Keratinocyte (primary cell): ENCODE measurements at regions not wholly inside any gene's neighbourhood (a gene's known extent, or its start where the extent isn't known, plus 50 kb on each side); places are given as distances from the start of the nearest gene placed in this dataset.

Source experiments
- DNase-seq: peaks from one replicate; pipeline ENCODE4 v3.0.0-alpha.2; 2011; ENCODE audit warnings: low read depth, missing footprints, low spot score
- FAIRE-seq: peaks from 2 replicates; lab custom pipeline; 2011; peaks lifted over from hg19 to GRCh38; lab: Jason Lieb, UNC
- H2AFZ ChIP-seq: 2 replicates; pipeline ENCODE4 v1.6.0; 2012; ENCODE audit warnings: low read length, control low read depth, inconsistent platforms; ENCODE audit not compliant: control insufficient read depth
- H3K27ac ChIP-seq: 2 replicates; pipeline ENCODE4 v1.5.1; 2011; ENCODE audit warnings: low read length; ENCODE audit not compliant: control insufficient read depth, insufficient read depth
- H3K27me3 ChIP-seq: 3 replicates; pipeline ENCODE4 v1.6.0; 2011; ENCODE audit warnings: low read length; ENCODE audit not compliant: control insufficient read depth, insufficient read depth; ENCODE audit errors: extremely low read depth
- H3K36me3 ChIP-seq, 2 experiments: 2 replicates in 1 of 2; 3 replicates in 1 of 2; pipeline ENCODE4 v1.5.1; 2011; ENCODE audit warnings: low read length in 2 of 2, mild to moderate bottlenecking in 1 of 2; ENCODE audit not compliant: control insufficient read depth in 2 of 2, insufficient read depth in 2 of 2; ENCODE audit errors: extremely low read depth in 1 of 2
- H3K4me1 ChIP-seq: 3 replicates; pipeline ENCODE4 v1.5.1; 2011; ENCODE audit warnings: low read length; ENCODE audit not compliant: control insufficient read depth, insufficient read depth; ENCODE audit errors: extremely low read depth
- H3K4me2 ChIP-seq: 3 replicates; pipeline ENCODE4 v1.6.0; 2011; ENCODE audit warnings: low read depth, low read length; ENCODE audit not compliant: control insufficient read depth, insufficient read depth; ENCODE audit errors: extremely low read depth
- H3K4me3 ChIP-seq, 3 experiments: fragments of 200-600 bp in 1 of 3; sonication (generic) in 1 of 3; 2 replicates in 2 of 3; 3 replicates in 1 of 3; pipeline ENCODE4 v1.5.1; 2011 to 2016; ENCODE audit warnings: low read length in 3 of 3, mild to moderate bottlenecking in 3 of 3, control low read depth in 2 of 3, inconsistent platforms in 1 of 3, low read depth in 1 of 3, mixed read lengths in 1 of 3, mixed run types in 1 of 3, moderate library complexity in 1 of 3; ENCODE audit not compliant: control insufficient read depth in 2 of 3, insufficient read depth in 2 of 3; ENCODE audit errors: extremely low read depth in 1 of 3
- H3K79me2 ChIP-seq: 2 replicates; pipeline ENCODE4 v1.6.0; 2012; ENCODE audit warnings: low read length; ENCODE audit not compliant: control insufficient read depth, insufficient read depth
- H3K9ac ChIP-seq: 3 replicates; pipeline ENCODE4 v1.6.0; 2011; ENCODE audit warnings: low read length; ENCODE audit not compliant: control insufficient read depth, insufficient read depth; ENCODE audit errors: extremely low read depth
- H3K9me1 ChIP-seq: 3 replicates; pipeline ENCODE4 v1.6.0; 2011; ENCODE audit warnings: low read length; ENCODE audit not compliant: control insufficient read depth, insufficient read depth; ENCODE audit errors: extremely low read depth
- H3K9me3 ChIP-seq: 2 replicates; pipeline ENCODE4 v1.5.1; 2012; ENCODE audit warnings: low read depth, low read length; ENCODE audit not compliant: control insufficient read depth
- H4K20me1 ChIP-seq: 3 replicates; pipeline ENCODE4 v1.6.0; 2011; ENCODE audit warnings: low read length; ENCODE audit not compliant: control insufficient read depth, insufficient read depth; ENCODE audit errors: extremely low read depth
- EZH2 ChIP-seq: IDR thresholded peaks from one replicate; pipeline ENCODE4 v1.6.1; 2012; ENCODE audit warnings: inconsistent platforms, mild to moderate bottlenecking, low read length, moderate library complexity
- dilution Hi-C: fragments of 300-500 bp; cut with MboI; formaldehyde crosslinking; loops from one replicate; pipeline ENCODE4 v1.7.0; 2020; ENCODE audit warnings: low sequenced_read_pairs; ENCODE audit not compliant: extremely low pct_ligation_motif_present
- TF ChIP-seq, protein P1 (sequence below), 3 experiments: IDR thresholded peaks in 1 of 3; conservative IDR thresholded peaks in 1 of 3; optimal IDR thresholded peaks in 1 of 3; 2 replicates in 2 of 3; 3 replicates in 1 of 3; pipeline versions ENCODE3 to v1.5.1; 2011; ENCODE audit warnings: low read length in 3 of 3, mild to moderate bottlenecking in 3 of 3, moderate library complexity in 2 of 3, control low read depth in 1 of 3, inconsistent platforms in 1 of 3; ENCODE audit not compliant: insufficient read depth in 2 of 3; ENCODE audit errors: extremely low read depth in 1 of 3

DNA sequence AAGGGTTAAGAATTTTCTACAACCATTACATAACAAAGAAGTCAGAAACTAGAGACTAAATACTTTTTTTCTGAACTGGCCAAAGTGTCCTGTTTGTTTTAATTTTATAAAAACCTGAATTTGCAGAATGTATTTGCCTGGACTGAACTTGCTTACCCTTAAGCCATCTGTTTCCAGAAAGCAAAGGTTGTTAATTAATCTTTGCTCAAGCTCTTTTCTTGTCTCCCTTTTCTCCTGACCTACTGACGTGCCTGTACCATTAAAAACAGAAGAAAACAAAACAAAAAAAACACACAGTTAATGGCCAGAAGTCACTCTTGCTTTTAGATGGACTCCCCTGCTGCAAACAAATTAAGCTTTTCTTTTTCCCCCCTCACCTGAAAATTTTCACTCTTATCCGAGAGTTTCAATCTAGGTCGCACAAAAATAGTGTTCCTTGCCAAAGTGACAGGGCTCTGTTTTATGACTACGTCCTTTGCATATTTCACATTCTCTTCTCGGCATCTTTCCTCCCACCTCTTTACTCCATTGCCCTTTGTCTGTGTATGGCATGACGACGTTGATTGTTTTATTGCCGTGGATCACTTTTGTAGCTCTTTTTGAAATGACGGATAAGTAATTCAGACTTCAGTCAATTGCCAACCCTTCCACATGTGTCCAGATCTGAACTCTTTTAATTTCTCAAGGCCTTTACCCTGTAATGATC is 333.8 kb upstream of the GRIN3A start:
- Histone ChIP-seq H3K36me3 (no peaks in the 10 kb centered on the region), H3K4me1 (no peaks in the 10 kb centered on the region), H3K9me3 (no peaks in the 10 kb centered on the region), H3K79me2 (no peaks in the 10 kb centered on the region), H3K9ac (no peak overlapping the region), H3K4me3 (no peak overlapping the region), H2AFZ (no peak overlapping the region), H3K27me3 (no peaks in the 10 kb centered on the region), H3K9me1 (no peaks in the 10 kb centered on the region), H3K4me2 (no peak overlapping the region), H3K27ac (no peak overlapping the region), H4K20me1 (no peaks in the 10 kb centered on the region)
- no peak for TF ChIP-seq EZH2
- TF ChIP-seq, protein P1, sequence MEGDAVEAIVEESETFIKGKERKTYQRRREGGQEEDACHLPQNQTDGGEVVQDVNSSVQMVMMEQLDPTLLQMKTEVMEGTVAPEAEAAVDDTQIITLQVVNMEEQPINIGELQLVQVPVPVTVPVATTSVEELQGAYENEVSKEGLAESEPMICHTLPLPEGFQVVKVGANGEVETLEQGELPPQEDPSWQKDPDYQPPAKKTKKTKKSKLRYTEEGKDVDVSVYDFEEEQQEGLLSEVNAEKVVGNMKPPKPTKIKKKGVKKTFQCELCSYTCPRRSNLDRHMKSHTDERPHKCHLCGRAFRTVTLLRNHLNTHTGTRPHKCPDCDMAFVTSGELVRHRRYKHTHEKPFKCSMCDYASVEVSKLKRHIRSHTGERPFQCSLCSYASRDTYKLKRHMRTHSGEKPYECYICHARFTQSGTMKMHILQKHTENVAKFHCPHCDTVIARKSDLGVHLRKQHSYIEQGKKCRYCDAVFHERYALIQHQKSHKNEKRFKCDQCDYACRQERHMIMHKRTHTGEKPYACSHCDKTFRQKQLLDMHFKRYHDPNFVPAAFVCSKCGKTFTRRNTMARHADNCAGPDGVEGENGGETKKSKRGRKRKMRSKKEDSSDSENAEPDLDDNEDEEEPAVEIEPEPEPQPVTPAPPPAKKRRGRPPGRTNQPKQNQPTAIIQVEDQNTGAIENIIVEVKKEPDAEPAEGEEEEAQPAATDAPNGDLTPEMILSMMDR (optimal IDR thresholded peaks at IDR 0.05 in 1 of 3, IDR thresholded peaks at IDR 0.05 in 1 of 3, conservative IDR thresholded peaks at IDR 0.05 in 1 of 3; ENCODE audit: extremely low read depth in 1 of 3, insufficient read depth in 2 of 3, low read length in 3 of 3): no peak
- no peak for FAIRE-seq
- dilution Hi-C loops: no loop called here
- no peak for DNase-seq

DNA sequence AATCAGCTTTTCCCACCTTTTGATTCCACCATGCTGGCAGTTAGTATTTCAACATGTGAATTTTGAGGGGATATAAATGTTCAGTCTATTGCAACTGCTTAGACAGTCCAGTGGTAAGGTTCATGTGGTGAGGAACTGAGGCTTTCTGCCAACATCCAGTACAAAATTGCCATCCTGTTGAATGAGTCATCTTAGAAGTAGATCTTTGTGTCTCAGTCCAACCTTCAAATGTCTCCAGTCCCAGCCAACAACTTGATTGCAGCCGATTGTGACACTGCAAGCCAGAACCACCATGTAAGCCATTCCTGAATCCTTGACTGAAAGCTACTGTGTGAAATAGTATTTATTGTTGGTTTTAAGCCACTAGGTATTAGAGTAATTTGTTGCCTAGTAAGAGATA is 331.5 kb upstream of the GRIN3A start:
- Histone ChIP-seq H3K79me2 (no peaks in the 10 kb centered on the region), H3K9me3 (no peaks in the 10 kb centered on the region), H3K4me1 (no peaks in the 10 kb centered on the region), H4K20me1 (no peaks in the 10 kb centered on the region), H3K4me2 (no peak overlapping the region), H3K9me1 (no peaks in the 10 kb centered on the region), H3K27ac (no peak overlapping the region), H3K9ac (no peak overlapping the region), H3K4me3 (no peak overlapping the region), H3K36me3 (no peaks in the 10 kb centered on the region), H2AFZ (no peak overlapping the region), H3K27me3 (no peaks in the 10 kb centered on the region)
- dilution Hi-C loops: no loop called here
- no peak for TF ChIP-seq EZH2
- TF ChIP-seq, protein P1 (optimal IDR thresholded peaks at IDR 0.05 in 1 of 3, IDR thresholded peaks at IDR 0.05 in 1 of 3, conservative IDR thresholded peaks at IDR 0.05 in 1 of 3; ENCODE audit: extremely low read depth in 1 of 3, insufficient read depth in 2 of 3, low read length in 3 of 3): no peak
- no peak for FAIRE-seq
- DNase-seq: no peak
